HL-60 (cell line): ENCODE measurements at regions not wholly inside any gene's neighbourhood (a gene's known extent, or its start where the extent isn't known, plus 50 kb on each side); places are given as distances from the start of the nearest gene placed in this dataset.

Experiments
- CTCF ChIP-seq: IDR thresholded peaks from one replicate; pipeline ENCODE4 v1.5.1; 2011; ENCODE audit warnings: low read length, control low read depth, inconsistent platforms; ENCODE audit not compliant: insufficient read depth
- GABPA ChIP-seq: IDR thresholded peaks from 2 replicates; pipeline ENCODE4 v1.6.1; 2012; ENCODE audit warnings: low read depth

GRCh38 chr4:142976482-142976881 lies 130.4 kb upstream of the INPP4B start:
- no peak for TF ChIP-seq GABPA
- TF ChIP-seq CTCF, result no peak
